ENCODE measurements at regions not wholly inside any gene's neighbourhood (a gene's known extent, or its start where the extent isn't known, plus 50 kb on each side); places are given as distances from the start of the nearest gene placed in this dataset.

GRCh38 chrX:16284842-16285241 is 117.6 kb downstream of the MAGEB17 start:
- no peaks in the 10 kb centered on the region for H3K4me1 ChIP-seq
- H3K9me3 ChIP-seq: no peaks in the 10 kb centered on the region
- H3K27ac ChIP-seq: no peak overlapping the region
- ATAC-seq (no peak), DNase-seq (no peak)
- peaks cover 0 to 35% (median 0%) of the 10 kb centered on the region in 7 donors for H3K27me3 ChIP-seq
- intact Hi-C loops (cut with DNase I): no loop called here
- H3K36me3 ChIP-seq: no peaks in the 10 kb centered on the region
- no peak for TF ChIP-seq CTCF (IDR thresholded peaks at IDR 0.05)
- H3K4me3 ChIP-seq: no peak overlapping the region

- intact Hi-C loops (cut with DNase I): no loop called here
- peaks cover 0 to 48% (median 0%) of the 10 kb centered on the region in 7 donors for H3K27me3 ChIP-seq
- no peak for ATAC-seq
- no peaks in the 10 kb centered on the region for H3K36me3 ChIP-seq
- WGBS, 2 donors: 75 to 91% methylated on average over 1 of the region's 1 CpG
- H3K4me3 ChIP-seq: no peak overlapping the region
- no peak for DNase-seq
- H3K27ac ChIP-seq: no peak overlapping the region
- TF ChIP-seq CTCF (IDR thresholded peaks at IDR 0.05): no peak
- H3K9me3 ChIP-seq: no peaks in the 10 kb centered on the region
- no peaks in the 10 kb centered on the region for H3K4me1 ChIP-seq
Observed at GRCh38 chrX:16290997-16291396, 123.7 kb downstream of the MAGEB17 start.

- no peak for TF ChIP-seq CTCF (IDR thresholded peaks at IDR 0.05)
- no peaks in the 10 kb centered on the region for H3K9me3 ChIP-seq
- H3K27ac ChIP-seq: no peak overlapping the region
- DNase-seq (no peak), ATAC-seq (no peak)
- intact Hi-C loops (cut with DNase I): no loop called here
- no peaks in the 10 kb centered on the region for H3K36me3 ChIP-seq
- peaks cover 0 to 39% (median 0%) of the 10 kb centered on the region in 7 donors for H3K27me3 ChIP-seq
- no peak overlapping the region for H3K4me3 ChIP-seq
- 83 to 88% methylated on average over 2 of the region's 2 CpGs for WGBS, 2 donors
- no peaks in the 10 kb centered on the region for H3K4me1 ChIP-seq
Observed at GRCh38 chrX:16300831-16301230, 133.6 kb downstream of the MAGEB17 start.

GRCh38 chrX:16304751-16305150 is 137.5 kb downstream of the MAGEB17 start:
- no peak overlapping the region for H3K4me3 ChIP-seq
- no peaks in the 10 kb centered on the region for H3K36me3 ChIP-seq
- H3K4me1 ChIP-seq: no peaks in the 10 kb centered on the region
- intact Hi-C loops (cut with DNase I): no loop called here
- 83 to 87% methylated on average over 5 of the region's 5 CpGs for WGBS, 2 donors
- no peak for TF ChIP-seq CTCF (IDR thresholded peaks at IDR 0.05)
- no peak overlapping the region for H3K27ac ChIP-seq
- ATAC-seq (no peak), DNase-seq (no peak)
- peaks cover 0 to 17% (median 0%) of the 10 kb centered on the region in 7 donors for H3K27me3 ChIP-seq
- H3K9me3 ChIP-seq: no peaks in the 10 kb centered on the region

DNA sequence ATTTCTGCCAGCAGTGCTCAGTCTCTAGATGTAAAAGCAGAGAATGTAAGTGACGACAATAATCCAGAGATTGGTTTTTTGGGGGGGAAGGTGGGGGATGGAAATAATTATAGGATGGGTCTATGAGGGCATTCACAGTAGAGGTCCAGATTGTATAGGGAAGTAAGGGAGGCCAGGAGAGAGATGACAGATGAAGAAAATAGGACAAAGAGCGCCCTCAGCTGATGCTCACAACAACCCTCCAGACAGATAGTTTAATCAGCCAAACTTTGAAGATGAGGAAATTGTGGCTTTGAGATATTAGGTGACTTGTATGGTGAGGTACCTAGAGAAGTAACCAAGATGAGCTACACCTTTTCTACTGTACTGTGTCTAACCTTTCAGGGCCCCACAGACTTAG is 137.9 kb downstream of the MAGEB17 start:
- Histone ChIP-seq H3K27ac (no peak overlapping the region), H3K4me3 (no peak overlapping the region), H3K9me3 (no peaks in the 10 kb centered on the region), H3K27me3 (peaks cover 0 to 17% (median 0%) of the 10 kb centered on the region in 7 donors), H3K4me1 (no peaks in the 10 kb centered on the region), H3K36me3 (no peaks in the 10 kb centered on the region)
- DNase-seq (no peak), ATAC-seq (no peak)
- no peak for TF ChIP-seq CTCF (IDR thresholded peaks at IDR 0.05)
- intact Hi-C loops (cut with DNase I): no loop called here
- 83 to 87% methylated on average over 2 of the region's 2 CpGs for WGBS, 2 donors
